OCI-LY7 (cell line): ENCODE measurements at regions not wholly inside any gene's neighbourhood (a gene's known extent, or its start where the extent isn't known, plus 50 kb on each side); places are given as distances from the start of the nearest gene placed in this dataset.

Experiments
- EZH2phosphoT487 ChIP-seq: fragments of 200-600 bp; sonication (generic); IDR thresholded peaks from 2 replicates; pipeline ENCODE4 v1.6.1; 2018; ENCODE audit warnings: low read depth, borderline replicate concordance, mild to moderate bottlenecking, mixed run types, antibody characterized with exemption, low read length, moderate library complexity, mixed read lengths
- TF ChIP-seq, protein P1 (sequence below): fragments of 200-600 bp; sonication (generic); conservative IDR thresholded peaks from 2 replicates; pipeline ENCODE4 v1.5.1; 2014; ENCODE audit warnings: mild to moderate bottlenecking, antibody characterized with exemption, low read length, moderate library complexity, mixed read lengths

DNA sequence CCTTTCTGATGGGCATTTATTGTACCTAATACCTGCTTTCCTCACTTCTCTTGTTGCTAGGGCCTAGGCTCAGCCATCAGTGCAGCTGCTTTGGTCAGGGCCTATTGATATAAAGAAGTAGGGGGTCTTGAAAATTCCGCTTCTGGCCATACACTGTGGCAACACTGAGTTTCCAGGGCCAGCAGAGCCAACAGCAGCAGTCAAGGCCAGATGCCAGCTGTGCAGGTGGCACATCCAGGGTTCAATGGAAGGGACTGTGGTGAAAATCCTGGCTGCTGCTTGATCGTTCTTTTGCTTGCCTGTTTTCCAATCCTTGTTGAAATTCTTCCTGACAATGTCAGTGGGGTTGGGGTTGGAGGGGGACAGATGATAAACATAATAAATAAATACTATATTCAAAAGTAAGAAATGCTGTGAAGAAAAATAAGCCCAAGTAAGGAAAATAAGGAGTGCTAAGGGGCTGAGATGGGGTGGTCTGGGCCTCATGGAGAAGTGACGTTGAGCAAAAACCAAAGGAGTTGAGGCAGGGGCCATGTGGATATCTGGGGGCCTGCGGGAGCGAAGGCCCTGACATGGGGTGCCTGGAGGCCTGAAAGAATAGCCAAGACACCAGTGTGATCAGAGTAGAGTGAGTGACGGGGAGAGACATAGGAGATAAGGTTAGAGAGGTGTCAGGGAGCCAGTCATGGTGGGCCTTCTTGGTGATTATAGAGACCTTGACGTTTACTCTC lies 91.0 kb upstream of the ALDH1B1 start:
- TF ChIP-seq, protein P1, sequence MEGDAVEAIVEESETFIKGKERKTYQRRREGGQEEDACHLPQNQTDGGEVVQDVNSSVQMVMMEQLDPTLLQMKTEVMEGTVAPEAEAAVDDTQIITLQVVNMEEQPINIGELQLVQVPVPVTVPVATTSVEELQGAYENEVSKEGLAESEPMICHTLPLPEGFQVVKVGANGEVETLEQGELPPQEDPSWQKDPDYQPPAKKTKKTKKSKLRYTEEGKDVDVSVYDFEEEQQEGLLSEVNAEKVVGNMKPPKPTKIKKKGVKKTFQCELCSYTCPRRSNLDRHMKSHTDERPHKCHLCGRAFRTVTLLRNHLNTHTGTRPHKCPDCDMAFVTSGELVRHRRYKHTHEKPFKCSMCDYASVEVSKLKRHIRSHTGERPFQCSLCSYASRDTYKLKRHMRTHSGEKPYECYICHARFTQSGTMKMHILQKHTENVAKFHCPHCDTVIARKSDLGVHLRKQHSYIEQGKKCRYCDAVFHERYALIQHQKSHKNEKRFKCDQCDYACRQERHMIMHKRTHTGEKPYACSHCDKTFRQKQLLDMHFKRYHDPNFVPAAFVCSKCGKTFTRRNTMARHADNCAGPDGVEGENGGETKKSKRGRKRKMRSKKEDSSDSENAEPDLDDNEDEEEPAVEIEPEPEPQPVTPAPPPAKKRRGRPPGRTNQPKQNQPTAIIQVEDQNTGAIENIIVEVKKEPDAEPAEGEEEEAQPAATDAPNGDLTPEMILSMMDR = no peak
- no peak for TF ChIP-seq EZH2phosphoT487
